NCI-H510A treated with DMSO at 0.1 percent for 48 hours (cell line): ENCODE measurements at regions not wholly inside any gene's neighbourhood (a gene's known extent, or its start where the extent isn't known, plus 50 kb on each side); places are given as distances from the start of the nearest gene placed in this dataset.
"Not testable (repeated sequence)": the region's sequence is repeated elsewhere in the genome, so short reads cannot be mapped to it uniquely, and the experiment has no call there.

Experiments
- DNase-seq: peaks from one replicate; lab custom pipeline; 2025; lab: John Stamatoyannopoulos, UW

GRCh38 chr9:24071716-24072115, 245.7 kb upstream of the ELAVL2 start:
- no peak for DNase-seq

GRCh38 chr9:24071091-24071490, 245.1 kb upstream of the ELAVL2 start:
- DNase-seq = no peak

- DNase-seq = not testable (repeated sequence)
Measured at GRCh38 chr9:24067107-24067506, 241.1 kb upstream of the ELAVL2 start.

GRCh38 chr9:24059651-24060050, 233.6 kb upstream of the ELAVL2 start:
- no peak for DNase-seq

- DNase-seq = no peak
Measured at GRCh38 chr9:24051587-24051986, 225.5 kb upstream of the ELAVL2 start.

- DNase-seq = not testable (repeated sequence)
Measured at GRCh38 chr9:24050239-24050638, 224.2 kb upstream of the ELAVL2 start.

- no peak for DNase-seq
Measured at GRCh38 chr9:24045150-24045549, 219.1 kb upstream of the ELAVL2 start.

- no peak for DNase-seq
Measured at GRCh38 chr9:24044576-24044975, 218.5 kb upstream of the ELAVL2 start.

- DNase-seq = no peak
Measured at GRCh38 chr9:24041160-24041690, 215.2 kb upstream of the ELAVL2 start.

GRCh38 chr9:24036459-24036858, 210.4 kb upstream of the ELAVL2 start:
- DNase-seq = no peak

GRCh38 chr9:24035816-24036215, 209.8 kb upstream of the ELAVL2 start:
- DNase-seq = no peak

- no peak for DNase-seq
Measured at GRCh38 chr9:24011881-24012280, 185.8 kb upstream of the ELAVL2 start.

- no peak for DNase-seq
Measured at GRCh38 chr9:24011009-24011717, 185.1 kb upstream of the ELAVL2 start.

- DNase-seq = no peak
Measured at GRCh38 chr9:24009322-24009721, 183.3 kb upstream of the ELAVL2 start.

- no peak for DNase-seq
Measured at GRCh38 chr9:24007185-24007584, 181.1 kb upstream of the ELAVL2 start.

- not testable (repeated sequence) for DNase-seq
Measured at GRCh38 chr9:23991874-23992273, 165.8 kb upstream of the ELAVL2 start.

GRCh38 chr9:23979491-23979890, 153.5 kb upstream of the ELAVL2 start:
- no peak for DNase-seq

GRCh38 chr9:23962101-23962500, 136.1 kb upstream of the ELAVL2 start:
- no peak for DNase-seq

- no peak for DNase-seq
Measured at GRCh38 chr9:23945897-23946296, 119.9 kb upstream of the ELAVL2 start.

- DNase-seq = no peak
Measured at GRCh38 chr9:23941051-23941450, 115.0 kb upstream of the ELAVL2 start.

- DNase-seq = no peak
Measured at GRCh38 chr9:23938908-23939307, 112.9 kb upstream of the ELAVL2 start.

GRCh38 chr9:23934291-23934906, 108.4 kb upstream of the ELAVL2 start:
- no peak for DNase-seq

GRCh38 chr9:23933348-23933747, 107.3 kb upstream of the ELAVL2 start:
- DNase-seq = no peak

- no peak for DNase-seq
Measured at GRCh38 chr9:23926368-23926767, 100.3 kb upstream of the ELAVL2 start.
